OCI-LY1 (cell line): ENCODE measurements at regions not wholly inside any gene's neighbourhood (a gene's known extent, or its start where the extent isn't known, plus 50 kb on each side); places are given as distances from the start of the nearest gene placed in this dataset.

ENCODE experiments used
- CTCF ChIP-seq: fragments of 200-600 bp; sonication (generic), shearing (Covaris generic); IDR thresholded peaks from 2 replicates; pipeline ENCODE4 v1.5.1; 2017; ENCODE audit warnings: mild to moderate bottlenecking, antibody characterized with exemption, low read length, moderate library complexity, mixed read lengths
- EZH2 ChIP-seq: fragments of 200-600 bp; sonication (generic), shearing (Covaris generic); IDR thresholded peaks from 2 replicates; pipeline ENCODE4 v1.8.0; 2017; ENCODE audit warnings: borderline replicate concordance, mixed run types, mild to moderate bottlenecking, antibody characterized with exemption, low read length, moderate library complexity, mixed read lengths

GRCh38 chr7:131028295-131028694, 294.3 kb upstream of the KLF14 start:
- no peak for TF ChIP-seq CTCF
- no peak for TF ChIP-seq EZH2
